Kidney (tissue), 13 donors: ENCODE measurements at regions not wholly inside any gene's neighbourhood (a gene's known extent, or its start where the extent isn't known, plus 50 kb on each side); places are given as distances from the start of the nearest gene placed in this dataset.

Experiments
- DNase-seq, 5 donors: peaks; one replicate each; pipeline ENCODE4 v3.0.0-alpha.2; 2013 to 2020
- FAIRE-seq: peaks from 2 replicates; lab custom pipeline; 2012; peaks lifted over from hg19 to GRCh38; lab: Jason Lieb, UNC
- H3K27ac ChIP-seq, 2 donors: one replicate each; pipeline ENCODE4 v1.7.0; 2013; ENCODE audit warnings: low read depth in 2 of 2, low read length in 2 of 2, inconsistent platforms in 1 of 2
- H3K27me3 ChIP-seq: one replicate; pipeline ENCODE4 v1.7.1; 2013; ENCODE audit warnings: low read length, inconsistent platforms; ENCODE audit not compliant: control insufficient read depth, insufficient read depth
- H3K36me3 ChIP-seq, 3 donors: one replicate each; pipeline versions ENCODE4 v1.7.0 to v1.7.1; 2013; ENCODE audit warnings: low read length in 3 of 3, control low read depth in 1 of 3, inconsistent platforms in 1 of 3; ENCODE audit not compliant: insufficient read depth in 3 of 3, control insufficient read depth in 2 of 3
- H3K4me1 ChIP-seq, 3 donors: one replicate each; pipeline versions ENCODE4 v1.7.0 to v1.7.1; 2013; ENCODE audit warnings: low read length in 3 of 3, inconsistent platforms in 1 of 3, low read depth in 1 of 3; ENCODE audit not compliant: control insufficient read depth in 2 of 3, insufficient read depth in 2 of 3
- H3K4me3 ChIP-seq, 3 donors: one replicate each; pipeline versions ENCODE4 v1.7.0 to v1.8.1; 2013; ENCODE audit warnings: low read length in 3 of 3, control low read depth in 1 of 3, inconsistent platforms in 1 of 3
- H3K9ac ChIP-seq, 3 donors: one replicate each; pipeline versions ENCODE4 v1.7.0 to v1.7.1; 2013; ENCODE audit warnings: low read length in 3 of 3, control low read depth in 1 of 3, inconsistent platforms in 1 of 3
- H3K9me3 ChIP-seq, 3 donors: one replicate each; pipeline versions ENCODE4 v1.7.0 to v1.7.1; 2013; ENCODE audit warnings: low read length in 3 of 3, control low read depth in 1 of 3, inconsistent platforms in 1 of 3; ENCODE audit not compliant: control insufficient read depth in 2 of 3, insufficient read depth in 1 of 3
- intact Hi-C: fragments of 100-400 bp; cut with DNase I; formaldehyde crosslinking; loops from one replicate; pipeline ENCODE4 v1.11.1; 2022
- TF ChIP-seq, protein P1 (sequence below): IDR thresholded peaks from 3 replicates; pipeline ENCODE4 v1.5.1; 2012; ENCODE audit warnings: mild to moderate bottlenecking, moderate library complexity, borderline replicate concordance; ENCODE audit not compliant: insufficient read depth; ENCODE audit errors: extremely low read depth
- donor health status: control.
- donor health status: control.
- donor health status: control.
- donor health status: control.
- donor health status: control.
- donor health status: DM: yes; HTN: yes; CAD: no.
- donor health status: Normal renal cell carcinoma (clear cell type).

DNA sequence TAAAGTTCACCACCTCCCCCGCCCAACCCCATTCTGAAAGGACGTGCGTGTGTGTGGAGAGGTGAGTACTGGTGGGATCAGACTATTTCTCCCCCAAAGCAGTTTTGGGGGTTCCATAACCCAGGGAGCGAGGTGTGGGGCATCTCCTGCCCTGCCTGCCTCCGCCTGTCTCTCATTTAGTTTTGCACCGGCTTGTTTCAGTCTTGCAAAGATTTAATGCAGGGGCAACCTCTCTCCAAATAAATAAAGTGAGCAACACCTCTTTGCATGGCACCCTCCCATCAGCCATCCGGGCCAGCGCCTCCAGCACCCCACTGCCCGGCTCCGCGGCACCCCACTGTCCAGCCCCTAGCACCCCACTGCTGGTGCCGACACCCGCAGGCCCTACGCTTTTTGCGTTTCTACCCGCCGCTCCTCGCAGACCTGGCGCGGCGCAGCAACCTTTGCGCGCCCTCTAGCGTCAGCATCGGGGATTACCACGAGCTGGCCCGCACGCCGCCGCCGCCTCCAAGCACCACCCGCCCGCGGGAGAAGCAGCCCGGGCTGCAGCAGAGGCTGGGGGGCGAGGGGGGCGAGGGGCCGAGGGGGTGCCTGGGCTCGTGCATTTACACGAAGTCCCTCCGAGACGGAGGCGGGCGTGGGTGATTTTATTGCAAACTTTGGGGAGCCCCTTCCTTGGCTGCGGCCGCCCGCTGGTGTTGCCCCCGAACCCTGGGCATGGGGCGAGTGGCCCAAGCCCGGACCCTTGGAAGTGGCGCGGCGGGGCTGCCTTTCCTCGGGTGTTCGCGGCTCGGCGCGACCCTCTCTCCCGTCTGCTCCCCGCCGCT is 55.8 kb upstream of the VRK1 start:
- DNase-seq (peak; percentile 71 to 83 (median 77)), FAIRE-seq (no peak)
- peak overlapping the region; percentile 20 to 49 (median 28) for H3K4me3 ChIP-seq
- peaks cover 32% of the 10 kb centered on the region for H3K27me3 ChIP-seq
- H3K4me1 ChIP-seq: no peaks in the 10 kb centered on the region
- no peak overlapping the region for H3K27ac ChIP-seq
- no peak overlapping the region for H3K9ac ChIP-seq
- intact Hi-C loops: loop anchor here (10.0 kb wide), 1 partner anchor 167 kb away; no protein-coding TSS in a partner anchor
- H3K36me3 ChIP-seq: no peaks in the 10 kb centered on the region
- no peaks in the 10 kb centered on the region for H3K9me3 ChIP-seq
- TF ChIP-seq, protein P1, sequence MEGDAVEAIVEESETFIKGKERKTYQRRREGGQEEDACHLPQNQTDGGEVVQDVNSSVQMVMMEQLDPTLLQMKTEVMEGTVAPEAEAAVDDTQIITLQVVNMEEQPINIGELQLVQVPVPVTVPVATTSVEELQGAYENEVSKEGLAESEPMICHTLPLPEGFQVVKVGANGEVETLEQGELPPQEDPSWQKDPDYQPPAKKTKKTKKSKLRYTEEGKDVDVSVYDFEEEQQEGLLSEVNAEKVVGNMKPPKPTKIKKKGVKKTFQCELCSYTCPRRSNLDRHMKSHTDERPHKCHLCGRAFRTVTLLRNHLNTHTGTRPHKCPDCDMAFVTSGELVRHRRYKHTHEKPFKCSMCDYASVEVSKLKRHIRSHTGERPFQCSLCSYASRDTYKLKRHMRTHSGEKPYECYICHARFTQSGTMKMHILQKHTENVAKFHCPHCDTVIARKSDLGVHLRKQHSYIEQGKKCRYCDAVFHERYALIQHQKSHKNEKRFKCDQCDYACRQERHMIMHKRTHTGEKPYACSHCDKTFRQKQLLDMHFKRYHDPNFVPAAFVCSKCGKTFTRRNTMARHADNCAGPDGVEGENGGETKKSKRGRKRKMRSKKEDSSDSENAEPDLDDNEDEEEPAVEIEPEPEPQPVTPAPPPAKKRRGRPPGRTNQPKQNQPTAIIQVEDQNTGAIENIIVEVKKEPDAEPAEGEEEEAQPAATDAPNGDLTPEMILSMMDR: peak; percentile 88

- TF ChIP-seq, protein P1: no peak
- Histone ChIP-seq H3K27me3 (peaks cover 16% of the 10 kb centered on the region), H3K4me1 (no peaks in the 10 kb centered on the region), H3K4me3 (no peak overlapping the region), H3K36me3 (no peaks in the 10 kb centered on the region), H3K9ac (no peak overlapping the region), H3K9me3 (no peaks in the 10 kb centered on the region), H3K27ac (no peak overlapping the region)
- DNase-seq: peak in 1 of 5 donors; percentile 11
- intact Hi-C loops: loop anchor here (10.0 kb wide), 1 partner anchor 169 kb away; no protein-coding TSS in a partner anchor
- no peak for FAIRE-seq
These were observed 52.9 kb upstream of the VRK1 start for GRCh38 chr14:96744262-96744661.

GRCh38 chr14:96745500-96746051 is 51.6 kb upstream of the VRK1 start:
- H3K4me1 ChIP-seq: no peaks in the 10 kb centered on the region
- H3K27me3 ChIP-seq: peaks cover 8% of the 10 kb centered on the region
- no peak for FAIRE-seq
- no peaks in the 10 kb centered on the region for H3K36me3 ChIP-seq
- H3K9me3 ChIP-seq: no peaks in the 10 kb centered on the region
- no peak overlapping the region for H3K4me3 ChIP-seq
- TF ChIP-seq, protein P1: no peak
- intact Hi-C loops: loop anchor here (10.0 kb wide), 1 partner anchor 171 kb away; no protein-coding TSS in a partner anchor
- peak in 1 of 5 donors; percentile 2 for DNase-seq
- no peak overlapping the region for H3K27ac ChIP-seq
- H3K9ac ChIP-seq: no peak overlapping the region
